SK-N-SH (cell line): ENCODE measurements at regions not wholly inside any gene's neighbourhood (a gene's known extent, or its start where the extent isn't known, plus 50 kb on each side); places are given as distances from the start of the nearest gene placed in this dataset.

Source experiments
- CTCF ChIA-PET: fragments of 300-600, 350-600 bp; formaldehyde crosslinking; extraction: SDS; loops from one replicate; lab custom pipeline; 2021; lab: Yijun Ruan, JAX
- POLR2A ChIA-PET: fragments of 350-600 bp; sonication (Branson Sonifier 250); formaldehyde crosslinking; extraction: SDS; loops from one replicate; lab custom pipeline; 2020; ENCODE audit warnings: antibody characterized with exemption, inconsistent platforms; lab: Yijun Ruan, JAX
- DNase-seq: peaks from one replicate; pipeline ENCODE4 v3.0.0; 2012
- H2AFZ ChIP-seq: fragments of 200-600 bp; sonication (generic); 2 replicates; pipeline ENCODE4 v1.8.1; 2016; ENCODE audit warnings: antibody characterized with exemption, mild to moderate bottlenecking, low read depth
- H3F3A ChIP-seq: fragments of 200-600 bp; sonication (generic); replicated peaks from 2 replicates; pipeline ENCODE3; 2016; ENCODE audit warnings: antibody characterized with exemption, mild to moderate bottlenecking; ENCODE audit not compliant: insufficient read depth
- H3K27ac ChIP-seq, 2 experiments: fragments of 200-500 bp in 1 of 2; fragments of 200-600 bp in 1 of 2; sonication (Bioruptor generic) in 1 of 2; sonication (generic), shearing (Covaris generic) in 1 of 2; 2 replicates each; pipeline versions ENCODE4 v1.5.1 to v1.6.1; 2014 to 2016; ENCODE audit warnings: low read depth in 2 of 2, inconsistent platforms in 1 of 2, low read length in 1 of 2, mild to moderate bottlenecking in 1 of 2, mixed read lengths in 1 of 2
- H3K27me3 ChIP-seq: fragments of 200-600 bp; sonication (generic), shearing (Covaris generic); 2 replicates; pipeline ENCODE4 v1.6.1; 2016; ENCODE audit warnings: mixed run types; ENCODE audit not compliant: insufficient read depth
- H3K36me3 ChIP-seq, 2 experiments: fragments of 200-500 bp in 1 of 2; fragments of 200-600 bp in 1 of 2; sonication (Bioruptor generic) in 1 of 2; sonication (generic) in 1 of 2; replicated peaks in 1 of 2; 2 replicates each; pipeline versions ENCODE3 to v1.5.1; 2014 to 2016; ENCODE audit warnings: low read length in 1 of 2, mild to moderate bottlenecking in 1 of 2; ENCODE audit not compliant: insufficient read depth in 2 of 2, control insufficient read depth in 1 of 2
- H3K4me1 ChIP-seq, 2 experiments: fragments of 200-500 bp in 1 of 2; fragments of 200-600 bp in 1 of 2; sonication (Bioruptor generic) in 1 of 2; sonication (generic), shearing (Covaris generic) in 1 of 2; 2 replicates each; pipeline versions ENCODE4 v1.5.1 to v1.6.1; 2014 to 2016; ENCODE audit warnings: low read depth in 1 of 2, low read length in 1 of 2, mixed run types in 1 of 2; ENCODE audit not compliant: insufficient read depth in 2 of 2, control insufficient read depth in 1 of 2
- H3K4me2 ChIP-seq: fragments of 200-600 bp; sonication (generic), shearing (Covaris generic); 2 replicates; pipeline ENCODE4 v1.6.1; 2017; ENCODE audit warnings: mixed run types
- H3K4me3 ChIP-seq, 2 experiments: fragments of 200-500 bp in 1 of 2; fragments of 200-600 bp in 1 of 2; sonication (Bioruptor generic) in 1 of 2; sonication (generic), shearing (Covaris generic) in 1 of 2; 2 replicates each; pipeline versions ENCODE4 v1.5.1 to v1.8.1; 2014 to 2016; ENCODE audit warnings: low read depth in 2 of 2, inconsistent platforms in 1 of 2, low read length in 1 of 2, mild to moderate bottlenecking in 1 of 2, mixed read lengths in 1 of 2, moderate library complexity in 1 of 2
- H3K79me2 ChIP-seq: fragments of 200-600 bp; sonication (generic); 2 replicates; pipeline ENCODE4 v1.8.1; 2017; ENCODE audit warnings: mild to moderate bottlenecking; ENCODE audit not compliant: insufficient read depth
- H3K9ac ChIP-seq: fragments of 200-600 bp; sonication (generic); 2 replicates; pipeline ENCODE4 v1.6.1; 2017; ENCODE audit warnings: mixed run types
- H3K9me2 ChIP-seq: fragments of 200-600 bp; sonication (generic); 2 replicates; pipeline ENCODE4 v1.6.1; 2017; ENCODE audit warnings: mixed run types
- H3K9me3 ChIP-seq: fragments of 200-600 bp; sonication (generic); 2 replicates; pipeline ENCODE4 v1.6.1; 2017; ENCODE audit warnings: mixed run types, mild to moderate bottlenecking, moderate library complexity
- H4K20me1 ChIP-seq: fragments of 200-600 bp; sonication (generic); 2 replicates; pipeline ENCODE4 v1.6.1; 2017; ENCODE audit warnings: mild to moderate bottlenecking, mixed run types; ENCODE audit not compliant: insufficient read depth
- FOXJ3 ChIP-seq: sonication (generic); formaldehyde crosslinking; IDR thresholded peaks from 2 replicates; pipeline ENCODE4 v1.5.1; 2020; ENCODE audit warnings: mild to moderate bottlenecking, missing genetic modification reagents
- POLR2AphosphoS5 ChIP-seq: IDR thresholded peaks from 2 replicates; pipeline ENCODE4 v1.6.1; 2012; ENCODE audit warnings: low read depth, low read length
- SIN3A ChIP-seq: IDR thresholded peaks from 2 replicates; pipeline ENCODE4 v1.6.1; 2012; ENCODE audit warnings: low read depth, mild to moderate bottlenecking, low read length, moderate library complexity, borderline replicate concordance
- TCF12 ChIP-seq: IDR thresholded peaks from 2 replicates; pipeline ENCODE4 v1.4.0; 2012
- TEAD4 ChIP-seq: IDR thresholded peaks from 2 replicates; pipeline ENCODE4 v1.4.0; 2012; ENCODE audit warnings: mild to moderate bottlenecking, borderline replicate concordance; ENCODE audit not compliant: insufficient read depth
- YY1 ChIP-seq: IDR thresholded peaks from 2 replicates; pipeline ENCODE4 v1.4.0; 2012; ENCODE audit warnings: low read depth, mild to moderate bottlenecking
- WGBS: methylation state at CpG from one replicate; pipeline ENCODE4 v1.1.6; 2017; ENCODE audit warnings: low lambda C conversion rate; 5-methylcytosine and 5-hydroxymethylcytosine counted together
- TF ChIP-seq, protein P1 (sequence below): IDR thresholded peaks from 2 replicates; pipeline ENCODE4 v1.4.0; 2012; ENCODE audit warnings: low read depth, borderline replicate concordance
- TF ChIP-seq, protein P2 (sequence below): IDR thresholded peaks from 2 replicates; pipeline ENCODE4; 2012
- TF ChIP-seq, protein P3 (sequence below): fragments of 200-600 bp; sonication (generic); IDR thresholded peaks from 2 replicates; pipeline ENCODE4 v1.6.1; 2017; ENCODE audit warnings: antibody characterized with exemption, mild to moderate bottlenecking, moderate library complexity
- TF ChIP-seq, protein P4 (sequence below): IDR thresholded peaks from 2 replicates; pipeline ENCODE4 v1.6.1; 2012; ENCODE audit warnings: mild to moderate bottlenecking, low read depth, low read length, moderate library complexity

DNA sequence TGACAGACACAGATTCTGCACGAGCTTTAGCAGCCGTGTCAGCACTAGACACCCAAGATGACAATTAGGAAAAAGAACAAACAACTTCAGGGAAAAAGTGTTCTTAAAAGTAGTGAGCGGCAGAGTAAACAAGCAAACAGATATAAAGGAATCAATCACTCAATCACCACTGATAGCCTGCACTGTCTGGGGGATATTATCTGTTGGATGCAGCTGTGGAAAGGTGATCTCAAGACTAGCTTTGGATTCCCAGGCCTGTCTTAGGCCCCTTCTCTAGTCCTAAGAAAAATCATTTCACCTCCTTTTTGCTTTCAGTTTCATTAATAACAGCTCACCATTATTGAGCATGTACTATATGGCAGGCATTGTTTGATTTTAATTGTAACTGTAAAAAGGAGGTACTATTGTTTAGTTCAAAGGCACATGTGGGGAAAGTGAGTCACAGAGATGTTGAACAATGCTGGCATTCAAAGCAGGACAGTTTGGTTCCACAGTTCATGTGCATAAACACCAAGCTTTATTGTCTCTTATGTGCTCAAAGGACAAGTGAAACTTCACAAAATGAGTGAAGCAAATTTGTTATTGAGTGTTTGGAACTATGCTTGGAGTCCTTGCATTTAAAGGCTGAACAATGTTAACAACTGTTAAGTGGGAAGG lies 147.3 kb upstream of the TCF4 start (continued):
- TF ChIP-seq YY1, result no peak

DNA sequence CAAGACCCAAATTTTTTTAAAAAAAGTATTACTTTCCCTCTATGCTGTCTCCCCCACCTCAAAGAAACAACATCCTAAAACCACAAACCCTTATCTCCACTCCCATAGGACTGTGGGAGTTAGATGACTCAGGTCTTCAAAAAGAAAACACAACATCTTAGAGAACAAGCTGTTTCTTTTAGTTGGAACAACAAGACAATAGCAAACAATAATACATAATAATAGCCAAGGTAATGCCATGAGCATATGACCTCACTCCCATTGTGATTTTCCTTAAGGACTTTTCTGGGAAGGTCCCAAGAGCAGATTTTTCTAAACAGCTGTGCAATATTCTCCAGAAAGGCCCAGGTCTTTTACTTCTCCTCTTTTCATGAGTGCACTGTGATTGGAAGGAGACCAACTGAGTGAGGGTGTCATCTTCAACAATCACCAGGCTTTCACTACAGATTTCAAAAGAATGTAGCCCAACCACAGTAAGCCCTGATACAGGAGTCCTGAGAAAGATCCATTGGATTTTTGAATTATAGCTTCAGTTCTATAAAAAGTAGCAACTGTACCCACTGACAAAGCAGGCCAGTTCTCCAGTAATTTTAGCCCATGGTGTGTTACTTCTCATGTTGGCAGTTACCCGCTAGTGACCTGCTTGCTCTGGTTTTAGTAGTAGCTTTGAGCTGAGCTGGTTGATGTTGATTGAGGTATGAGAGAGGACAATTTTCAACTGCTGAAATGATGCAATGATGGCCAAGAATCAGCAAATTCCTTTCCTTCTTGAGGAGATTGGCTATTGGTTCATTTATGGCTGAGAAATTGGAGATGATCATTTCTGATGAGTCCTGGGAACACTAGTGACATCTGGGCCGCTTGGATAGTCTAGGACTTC lies 144.5 kb upstream of the TCF4 start:
- no peak overlapping the region for H2AFZ ChIP-seq
- 78% methylated on average over 2 of the region's 2 CpGs for WGBS
- TF ChIP-seq, protein P1, sequence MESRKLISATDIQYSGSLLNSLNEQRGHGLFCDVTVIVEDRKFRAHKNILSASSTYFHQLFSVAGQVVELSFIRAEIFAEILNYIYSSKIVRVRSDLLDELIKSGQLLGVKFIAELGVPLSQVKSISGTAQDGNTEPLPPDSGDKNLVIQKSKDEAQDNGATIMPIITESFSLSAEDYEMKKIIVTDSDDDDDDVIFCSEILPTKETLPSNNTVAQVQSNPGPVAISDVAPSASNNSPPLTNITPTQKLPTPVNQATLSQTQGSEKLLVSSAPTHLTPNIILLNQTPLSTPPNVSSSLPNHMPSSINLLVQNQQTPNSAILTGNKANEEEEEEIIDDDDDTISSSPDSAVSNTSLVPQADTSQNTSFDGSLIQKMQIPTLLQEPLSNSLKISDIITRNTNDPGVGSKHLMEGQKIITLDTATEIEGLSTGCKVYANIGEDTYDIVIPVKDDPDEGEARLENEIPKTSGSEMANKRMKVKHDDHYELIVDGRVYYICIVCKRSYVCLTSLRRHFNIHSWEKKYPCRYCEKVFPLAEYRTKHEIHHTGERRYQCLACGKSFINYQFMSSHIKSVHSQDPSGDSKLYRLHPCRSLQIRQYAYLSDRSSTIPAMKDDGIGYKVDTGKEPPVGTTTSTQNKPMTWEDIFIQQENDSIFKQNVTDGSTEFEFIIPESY, result no peak
- no peak for TF ChIP-seq SIN3A
- no peaks in the 10 kb centered on the region for H4K20me1 ChIP-seq
- H3K9ac ChIP-seq, result no peak overlapping the region
- H3K4me1 ChIP-seq, result peaks cover 0 to 2% of the 10 kb centered on the region in 2 experiments; a peak in 1 of 4 replicates
- no peak overlapping the region for H3K4me2 ChIP-seq
- no peak for DNase-seq
- CTCF ChIA-PET, result no interaction called here
- H3K79me2 ChIP-seq, result no peaks in the 10 kb centered on the region
- no peaks in the 10 kb centered on the region for H3K9me2 ChIP-seq
- no peaks in the 10 kb centered on the region for H3K27me3 ChIP-seq
- H3F3A ChIP-seq, result no peaks in the 10 kb centered on the region
- H3K9me3 ChIP-seq, result no peaks in the 10 kb centered on the region
- H3K27ac ChIP-seq, result no peak overlapping the region
- POLR2A ChIA-PET, result no interaction called here
- H3K4me3 ChIP-seq, result no peak overlapping the region
- H3K36me3 ChIP-seq, result no peaks in the 10 kb centered on the region

DNA sequence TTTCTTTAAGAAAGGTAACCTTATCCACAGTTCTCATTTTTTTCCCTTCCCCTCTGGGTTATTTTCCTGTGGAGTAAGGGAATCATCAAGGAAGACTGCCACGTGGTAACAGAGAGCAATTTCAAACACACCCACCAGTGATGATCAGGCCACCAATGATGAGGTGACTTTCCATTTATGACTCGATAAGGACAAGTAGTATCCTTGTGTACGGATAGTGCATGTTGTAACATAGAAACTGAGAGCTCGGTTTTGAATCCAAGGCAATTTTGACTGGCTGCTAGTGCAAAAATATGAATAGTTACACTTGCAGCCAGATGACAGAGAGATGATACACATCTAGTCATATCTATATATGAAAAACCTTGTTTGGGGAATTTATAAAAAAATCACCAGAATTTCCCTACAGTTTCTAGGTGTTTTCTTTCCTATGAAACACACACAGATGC lies 143.6 kb upstream of the TCF4 start:
- Histone ChIP-seq H3K79me2 (no peaks in the 10 kb centered on the region), H3K4me3 (no peak overlapping the region), H3K4me1 (no peaks in the 10 kb centered on the region; a peak in 1 of 4 replicates), H2AFZ (no peak overlapping the region), H3K27ac (no peak overlapping the region), H3K36me3 (no peaks in the 10 kb centered on the region), H3K9me2 (no peaks in the 10 kb centered on the region), H3K9ac (no peak overlapping the region), H4K20me1 (no peaks in the 10 kb centered on the region), H3F3A (no peaks in the 10 kb centered on the region), H3K27me3 (no peaks in the 10 kb centered on the region), H3K4me2 (no peak overlapping the region), H3K9me3 (no peaks in the 10 kb centered on the region)
- ChIA-PET POLR2A (no interaction called here), CTCF (no interaction called here)
- 74% methylated on average over 4 of the region's 4 CpGs for WGBS
- DNase-seq, result no peak
- TF ChIP-seq, protein P2, sequence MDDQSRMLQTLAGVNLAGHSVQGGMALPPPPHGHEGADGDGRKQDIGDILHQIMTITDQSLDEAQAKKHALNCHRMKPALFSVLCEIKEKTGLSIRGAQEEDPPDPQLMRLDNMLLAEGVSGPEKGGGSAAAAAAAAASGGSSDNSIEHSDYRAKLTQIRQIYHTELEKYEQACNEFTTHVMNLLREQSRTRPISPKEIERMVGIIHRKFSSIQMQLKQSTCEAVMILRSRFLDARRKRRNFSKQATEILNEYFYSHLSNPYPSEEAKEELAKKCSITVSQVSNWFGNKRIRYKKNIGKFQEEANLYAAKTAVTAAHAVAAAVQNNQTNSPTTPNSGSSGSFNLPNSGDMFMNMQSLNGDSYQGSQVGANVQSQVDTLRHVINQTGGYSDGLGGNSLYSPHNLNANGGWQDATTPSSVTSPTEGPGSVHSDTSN, result no peak
- no peak for TF ChIP-seq FOXJ3 (CRISPR knock-in tag)
- TF ChIP-seq, protein P3, sequence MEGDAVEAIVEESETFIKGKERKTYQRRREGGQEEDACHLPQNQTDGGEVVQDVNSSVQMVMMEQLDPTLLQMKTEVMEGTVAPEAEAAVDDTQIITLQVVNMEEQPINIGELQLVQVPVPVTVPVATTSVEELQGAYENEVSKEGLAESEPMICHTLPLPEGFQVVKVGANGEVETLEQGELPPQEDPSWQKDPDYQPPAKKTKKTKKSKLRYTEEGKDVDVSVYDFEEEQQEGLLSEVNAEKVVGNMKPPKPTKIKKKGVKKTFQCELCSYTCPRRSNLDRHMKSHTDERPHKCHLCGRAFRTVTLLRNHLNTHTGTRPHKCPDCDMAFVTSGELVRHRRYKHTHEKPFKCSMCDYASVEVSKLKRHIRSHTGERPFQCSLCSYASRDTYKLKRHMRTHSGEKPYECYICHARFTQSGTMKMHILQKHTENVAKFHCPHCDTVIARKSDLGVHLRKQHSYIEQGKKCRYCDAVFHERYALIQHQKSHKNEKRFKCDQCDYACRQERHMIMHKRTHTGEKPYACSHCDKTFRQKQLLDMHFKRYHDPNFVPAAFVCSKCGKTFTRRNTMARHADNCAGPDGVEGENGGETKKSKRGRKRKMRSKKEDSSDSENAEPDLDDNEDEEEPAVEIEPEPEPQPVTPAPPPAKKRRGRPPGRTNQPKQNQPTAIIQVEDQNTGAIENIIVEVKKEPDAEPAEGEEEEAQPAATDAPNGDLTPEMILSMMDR, result no peak
- TF ChIP-seq TEAD4, result no peak
- TF ChIP-seq, protein P4, sequence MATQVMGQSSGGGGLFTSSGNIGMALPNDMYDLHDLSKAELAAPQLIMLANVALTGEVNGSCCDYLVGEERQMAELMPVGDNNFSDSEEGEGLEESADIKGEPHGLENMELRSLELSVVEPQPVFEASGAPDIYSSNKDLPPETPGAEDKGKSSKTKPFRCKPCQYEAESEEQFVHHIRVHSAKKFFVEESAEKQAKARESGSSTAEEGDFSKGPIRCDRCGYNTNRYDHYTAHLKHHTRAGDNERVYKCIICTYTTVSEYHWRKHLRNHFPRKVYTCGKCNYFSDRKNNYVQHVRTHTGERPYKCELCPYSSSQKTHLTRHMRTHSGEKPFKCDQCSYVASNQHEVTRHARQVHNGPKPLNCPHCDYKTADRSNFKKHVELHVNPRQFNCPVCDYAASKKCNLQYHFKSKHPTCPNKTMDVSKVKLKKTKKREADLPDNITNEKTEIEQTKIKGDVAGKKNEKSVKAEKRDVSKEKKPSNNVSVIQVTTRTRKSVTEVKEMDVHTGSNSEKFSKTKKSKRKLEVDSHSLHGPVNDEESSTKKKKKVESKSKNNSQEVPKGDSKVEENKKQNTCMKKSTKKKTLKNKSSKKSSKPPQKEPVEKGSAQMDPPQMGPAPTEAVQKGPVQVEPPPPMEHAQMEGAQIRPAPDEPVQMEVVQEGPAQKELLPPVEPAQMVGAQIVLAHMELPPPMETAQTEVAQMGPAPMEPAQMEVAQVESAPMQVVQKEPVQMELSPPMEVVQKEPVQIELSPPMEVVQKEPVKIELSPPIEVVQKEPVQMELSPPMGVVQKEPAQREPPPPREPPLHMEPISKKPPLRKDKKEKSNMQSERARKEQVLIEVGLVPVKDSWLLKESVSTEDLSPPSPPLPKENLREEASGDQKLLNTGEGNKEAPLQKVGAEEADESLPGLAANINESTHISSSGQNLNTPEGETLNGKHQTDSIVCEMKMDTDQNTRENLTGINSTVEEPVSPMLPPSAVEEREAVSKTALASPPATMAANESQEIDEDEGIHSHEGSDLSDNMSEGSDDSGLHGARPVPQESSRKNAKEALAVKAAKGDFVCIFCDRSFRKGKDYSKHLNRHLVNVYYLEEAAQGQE, result no peak
- no peak for TF ChIP-seq TCF12
- TF ChIP-seq, protein P1, result no peak
- no peak for TF ChIP-seq POLR2AphosphoS5
